ENCODE measurements at regions not wholly inside any gene's neighbourhood (a gene's known extent, or its start where the extent isn't known, plus 50 kb on each side); places are given as distances from the start of the nearest gene placed in this dataset.

DNA sequence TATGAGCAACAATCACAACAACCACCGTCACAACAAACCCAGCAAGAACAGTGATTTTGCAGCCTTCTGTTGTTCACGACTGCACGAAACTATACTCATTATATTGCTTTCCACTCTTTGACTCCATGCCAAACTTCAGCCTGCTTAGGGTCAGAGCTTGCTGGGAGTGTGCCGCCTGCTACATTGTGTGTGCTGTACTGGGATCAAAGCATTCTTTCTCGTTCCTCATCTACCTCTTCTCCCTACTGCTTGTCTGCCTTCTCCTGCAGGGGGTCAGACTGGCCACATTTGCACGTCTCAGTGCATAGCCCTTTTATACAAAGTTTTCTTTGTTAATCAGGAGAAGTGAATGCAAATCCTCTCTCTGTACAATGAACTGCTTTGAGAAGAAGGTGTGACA, 401.6 kb upstream of the CITED2 start:
- TF ChIP-seq, protein P1, sequence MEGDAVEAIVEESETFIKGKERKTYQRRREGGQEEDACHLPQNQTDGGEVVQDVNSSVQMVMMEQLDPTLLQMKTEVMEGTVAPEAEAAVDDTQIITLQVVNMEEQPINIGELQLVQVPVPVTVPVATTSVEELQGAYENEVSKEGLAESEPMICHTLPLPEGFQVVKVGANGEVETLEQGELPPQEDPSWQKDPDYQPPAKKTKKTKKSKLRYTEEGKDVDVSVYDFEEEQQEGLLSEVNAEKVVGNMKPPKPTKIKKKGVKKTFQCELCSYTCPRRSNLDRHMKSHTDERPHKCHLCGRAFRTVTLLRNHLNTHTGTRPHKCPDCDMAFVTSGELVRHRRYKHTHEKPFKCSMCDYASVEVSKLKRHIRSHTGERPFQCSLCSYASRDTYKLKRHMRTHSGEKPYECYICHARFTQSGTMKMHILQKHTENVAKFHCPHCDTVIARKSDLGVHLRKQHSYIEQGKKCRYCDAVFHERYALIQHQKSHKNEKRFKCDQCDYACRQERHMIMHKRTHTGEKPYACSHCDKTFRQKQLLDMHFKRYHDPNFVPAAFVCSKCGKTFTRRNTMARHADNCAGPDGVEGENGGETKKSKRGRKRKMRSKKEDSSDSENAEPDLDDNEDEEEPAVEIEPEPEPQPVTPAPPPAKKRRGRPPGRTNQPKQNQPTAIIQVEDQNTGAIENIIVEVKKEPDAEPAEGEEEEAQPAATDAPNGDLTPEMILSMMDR (IDR thresholded peaks at IDR 0.05; ENCODE audit: low read length) = no peak
- TF ChIP-seq EZH2 (IDR thresholded peaks at IDR 0.05; ENCODE audit: borderline replicate concordance, low read length) = no peak
